ENCODE measurements at regions not wholly inside any gene's neighbourhood (a gene's known extent, or its start where the extent isn't known, plus 50 kb on each side); places are given as distances from the start of the nearest gene placed in this dataset.

DNA sequence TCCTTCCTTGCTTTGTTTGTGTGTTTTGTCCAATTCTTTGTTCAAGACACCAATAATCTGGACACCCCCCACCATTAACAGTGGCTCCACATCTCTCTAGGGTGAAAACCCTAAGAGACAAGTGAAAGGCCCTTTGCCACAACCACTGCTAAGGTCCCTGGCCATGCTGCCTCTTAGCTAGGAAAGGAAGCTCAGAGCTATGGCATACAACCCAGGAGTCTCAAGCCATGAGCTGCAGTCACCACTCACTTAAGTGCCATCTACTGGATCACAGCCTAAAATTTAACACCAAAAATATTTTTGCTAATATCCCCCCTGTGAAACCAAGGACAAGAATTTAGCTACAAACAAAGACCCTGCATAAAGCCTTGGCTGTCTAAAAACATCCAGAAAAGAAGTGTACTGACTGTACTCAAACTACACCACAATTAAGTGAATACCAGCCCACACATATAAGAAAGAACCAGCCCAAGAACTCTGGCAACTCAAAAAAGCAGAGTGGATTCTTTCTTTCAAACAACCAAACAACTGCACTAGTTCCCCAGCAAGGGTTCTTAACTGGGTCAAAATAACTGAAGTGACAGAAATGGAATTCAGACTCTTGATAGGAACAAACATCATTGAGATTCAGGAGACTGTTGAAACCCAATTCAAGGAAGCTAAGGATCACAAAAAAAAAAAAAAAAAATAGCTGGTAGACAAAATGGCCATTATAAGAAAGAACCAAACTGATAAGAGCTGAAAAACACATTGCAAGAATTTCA is 130.1 kb upstream of the GALNT5 start:
- no peak for TF ChIP-seq POLR2A (IDR thresholded peaks at IDR 0.05)
- TF ChIP-seq, protein P1, sequence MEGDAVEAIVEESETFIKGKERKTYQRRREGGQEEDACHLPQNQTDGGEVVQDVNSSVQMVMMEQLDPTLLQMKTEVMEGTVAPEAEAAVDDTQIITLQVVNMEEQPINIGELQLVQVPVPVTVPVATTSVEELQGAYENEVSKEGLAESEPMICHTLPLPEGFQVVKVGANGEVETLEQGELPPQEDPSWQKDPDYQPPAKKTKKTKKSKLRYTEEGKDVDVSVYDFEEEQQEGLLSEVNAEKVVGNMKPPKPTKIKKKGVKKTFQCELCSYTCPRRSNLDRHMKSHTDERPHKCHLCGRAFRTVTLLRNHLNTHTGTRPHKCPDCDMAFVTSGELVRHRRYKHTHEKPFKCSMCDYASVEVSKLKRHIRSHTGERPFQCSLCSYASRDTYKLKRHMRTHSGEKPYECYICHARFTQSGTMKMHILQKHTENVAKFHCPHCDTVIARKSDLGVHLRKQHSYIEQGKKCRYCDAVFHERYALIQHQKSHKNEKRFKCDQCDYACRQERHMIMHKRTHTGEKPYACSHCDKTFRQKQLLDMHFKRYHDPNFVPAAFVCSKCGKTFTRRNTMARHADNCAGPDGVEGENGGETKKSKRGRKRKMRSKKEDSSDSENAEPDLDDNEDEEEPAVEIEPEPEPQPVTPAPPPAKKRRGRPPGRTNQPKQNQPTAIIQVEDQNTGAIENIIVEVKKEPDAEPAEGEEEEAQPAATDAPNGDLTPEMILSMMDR (IDR thresholded peaks at IDR 0.05) = no peak

Measured in heart left ventricle (tissue), 13 donors.